ENCODE measurements at regions not wholly inside any gene's neighbourhood (a gene's known extent, or its start where the extent isn't known, plus 50 kb on each side); places are given as distances from the start of the nearest gene placed in this dataset.
"Not testable (repeated sequence)": the region's sequence is repeated elsewhere in the genome, so short reads cannot be mapped to it uniquely, and the experiment has no call there.

DNA sequence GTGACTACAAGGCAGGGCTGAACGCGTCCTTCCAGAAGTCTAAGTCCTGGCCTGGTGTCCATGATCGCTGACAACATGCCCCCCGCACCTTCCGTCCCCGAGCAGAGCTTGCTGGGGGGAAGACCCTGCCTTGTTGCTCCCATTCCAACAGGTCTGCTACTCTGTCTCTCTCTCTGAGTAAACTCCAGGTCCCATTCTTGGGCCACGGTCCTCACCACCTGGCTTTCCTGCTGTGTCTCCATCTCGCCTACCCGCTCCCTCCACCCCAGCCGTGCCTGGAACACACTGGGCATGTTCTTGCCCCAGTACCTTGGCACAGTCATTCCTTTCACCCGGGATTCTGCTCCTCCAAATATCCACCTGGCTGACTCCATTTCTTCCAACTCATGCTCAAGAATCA lies 162.3 kb downstream of the BMP7 start:
- no peak for DNase-seq (ENCODE audit: low spot score)

DNA sequence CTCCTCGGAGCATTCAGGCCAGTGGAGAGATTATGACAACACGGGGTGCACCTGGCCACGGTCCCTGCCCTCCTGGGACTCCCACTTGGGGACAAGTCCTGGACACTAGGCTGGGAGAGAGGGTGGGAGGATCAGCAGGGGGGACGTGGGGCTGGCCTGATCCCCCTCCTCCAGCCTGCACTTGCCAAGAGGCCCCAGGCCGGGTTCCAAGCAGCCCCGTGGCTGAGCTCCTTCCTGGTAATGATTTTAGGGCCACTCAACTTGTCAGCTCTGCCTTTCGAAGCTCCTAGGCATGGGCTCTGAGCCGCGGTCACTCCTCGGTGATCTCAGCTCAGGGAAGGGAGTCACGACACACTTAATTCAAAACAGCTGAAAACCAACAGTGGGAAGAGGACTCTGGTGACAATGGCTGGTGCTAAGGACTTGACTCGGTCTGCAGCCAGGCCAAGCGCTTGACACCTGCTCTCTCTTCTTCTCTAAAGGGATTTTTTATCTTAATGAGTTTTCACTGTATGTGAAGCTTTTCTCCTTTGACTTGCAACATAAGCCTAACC lies 161.7 kb downstream of the BMP7 start:
- no peak for DNase-seq (ENCODE audit: low spot score)

GRCh38 chr20:57106030-57106682 lies 160.3 kb downstream of the BMP7 start:
- no peak for DNase-seq (ENCODE audit: low spot score)

DNA sequence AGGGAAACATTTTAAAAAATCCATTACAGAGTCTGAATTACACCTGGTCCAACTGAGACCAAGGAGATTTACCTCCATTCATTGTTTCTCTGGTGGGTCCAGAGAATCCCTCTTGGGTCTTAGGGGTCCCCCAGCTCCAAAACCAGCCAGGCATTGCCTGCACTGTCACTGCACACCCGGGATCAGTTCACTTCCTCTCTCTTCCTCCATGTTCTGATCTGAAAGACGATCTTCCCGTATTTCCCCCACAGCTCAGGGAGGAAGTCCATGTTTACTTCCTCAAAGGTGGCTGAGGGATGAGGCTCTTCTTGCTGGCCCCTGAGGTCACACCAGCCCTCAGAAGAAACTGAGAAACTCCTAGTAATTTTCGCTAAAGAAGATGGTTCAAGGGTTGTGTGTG lies 159.7 kb downstream of the BMP7 start:
- no peak for DNase-seq (ENCODE audit: low spot score)

DNA sequence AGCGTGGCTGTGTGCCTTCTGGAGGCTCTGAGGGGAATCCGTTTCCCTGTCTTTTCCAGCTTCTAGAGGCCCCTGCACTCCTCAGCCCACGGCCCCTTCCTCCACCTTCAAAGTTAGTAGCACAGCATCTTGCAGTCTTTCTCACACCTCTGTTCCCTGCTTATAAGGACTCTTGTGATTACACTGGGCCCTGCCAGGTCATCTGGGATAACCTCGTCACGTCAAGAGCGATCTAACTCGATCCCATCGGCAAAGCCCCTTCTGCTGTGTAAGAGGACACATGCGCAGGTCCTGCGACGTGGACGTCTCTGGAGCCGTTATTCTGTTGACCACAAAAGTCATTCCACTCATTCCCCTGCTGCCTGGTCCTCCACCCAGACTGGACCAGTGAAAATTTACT lies 159.2 kb downstream of the BMP7 start:
- no peak for DNase-seq (ENCODE audit: low spot score)

- no peak for DNase-seq (ENCODE audit: low spot score)
Observed at GRCh38 chr20:57108218-57108617, 158.2 kb downstream of the BMP7 start.

- DNase-seq (ENCODE audit: low spot score), result no peak
Observed at GRCh38 chr20:57108742-57109570, 157.5 kb downstream of the BMP7 start.

- DNase-seq (ENCODE audit: low spot score), result no peak
Observed at GRCh38 chr20:57109571-57109953, 156.9 kb downstream of the BMP7 start.

- DNase-seq (ENCODE audit: low spot score), result not testable (repeated sequence)
Observed at GRCh38 chr20:57110121-57111027, 156.1 kb downstream of the BMP7 start.

GRCh38 chr20:57111028-57111373 lies 155.4 kb downstream of the BMP7 start:
- no peak for DNase-seq (ENCODE audit: low spot score)

DNA sequence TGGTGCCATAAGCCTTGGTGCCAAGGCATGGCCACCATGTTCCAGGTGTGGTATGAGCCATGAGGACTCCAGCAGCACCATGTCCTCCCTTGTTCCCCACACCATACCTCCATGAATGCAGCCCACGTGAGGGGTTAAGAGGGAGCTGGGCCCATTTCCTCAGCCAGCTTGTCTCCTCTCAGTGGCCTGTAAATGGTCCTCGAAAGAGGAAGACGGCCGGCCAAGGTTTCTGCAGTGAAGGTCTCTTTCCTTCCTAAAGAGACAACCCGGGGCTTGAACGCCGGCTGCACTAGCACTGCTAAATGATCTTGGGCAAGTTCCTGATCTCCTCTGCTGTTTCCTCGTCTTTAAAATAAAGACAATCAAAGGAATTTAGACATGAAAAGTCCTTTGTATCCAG lies 154.0 kb downstream of the BMP7 start:
- DNase-seq (ENCODE audit: low spot score), result no peak

- DNase-seq (ENCODE audit: low spot score), result no peak
Observed at GRCh38 chr20:57114290-57115005, 152.0 kb downstream of the BMP7 start.

GRCh38 chr20:57117296-57117695 lies 149.1 kb downstream of the BMP7 start:
- DNase-seq (ENCODE audit: low spot score), result no peak

- DNase-seq (ENCODE audit: low spot score), result no peak
Observed at GRCh38 chr20:57118107-57118769, 148.2 kb downstream of the BMP7 start.
